ENCODE measurements at regions not wholly inside any gene's neighbourhood (a gene's known extent, or its start where the extent isn't known, plus 50 kb on each side); places are given as distances from the start of the nearest gene placed in this dataset.

GRCh38 chr18:34083910-34084535 lies 140.7 kb downstream of the NOL4 start:
- no peak for TF ChIP-seq CTCF (IDR thresholded peaks at IDR 0.05; ENCODE audit: insufficient read depth, low read depth, low read length)
- no peak for TF ChIP-seq EZH2 (IDR thresholded peaks at IDR 0.05; ENCODE audit: insufficient read depth, low read length)

All from astrocyte (in vitro differentiated cells and primary cell).